GM12878 (cell line): ENCODE measurements at regions not wholly inside any gene's neighbourhood (a gene's known extent, or its start where the extent isn't known, plus 50 kb on each side); places are given as distances from the start of the nearest gene placed in this dataset.

Experiments
- ATAC-seq: fragments of 200-7000 bp; cut with Tn5 transposase; 3 replicates; pipeline ENCODE4 v1.9.1; 2020; ENCODE audit warnings: mild to moderate bottlenecking, moderate library complexity
- BruUV-seq: library from RNA; stranded (reverse); fragments of 400-500 nt; replicated peaks from 2 replicates; lab custom pipeline; 2021; lab: Mats Ljungman, UMichigan
- CTCF ChIA-PET: fragments of 300-600 bp; sonication (Branson Sonifier 250); formaldehyde crosslinking; extraction: SDS; loops from one replicate; lab custom pipeline; 2021; ENCODE audit warnings: inconsistent platforms; lab: Yijun Ruan, JAX
- POLR2A ChIA-PET: fragments of 350-600 bp; formaldehyde crosslinking; extraction: SDS; loops from one replicate; lab custom pipeline; 2021; ENCODE audit warnings: inconsistent platforms; lab: Charles Lee
- RAD21 ChIA-PET: fragments of 300-600 bp; sonication (Branson Sonifier 250); formaldehyde crosslinking; loops from one replicate; lab custom pipeline; 2023; ENCODE audit warnings: antibody characterized with exemption; ENCODE audit not compliant: unreplicated experiment; lab: Charles Lee
- SMC1A ChIA-PET: fragments of 300-600 bp; sonication (Branson Sonifier 250); formaldehyde crosslinking; loops from one replicate; lab custom pipeline; 2023; ENCODE audit not compliant: unreplicated experiment, uncharacterized antibody; lab: Charles Lee
- DNase-seq: peaks from one replicate; pipeline ENCODE4 v3.0.0-alpha.2; 2011; ENCODE audit warnings: low read depth, low spot score
- FAIRE-seq: peaks from 3 replicates; lab custom pipeline; 2011; peaks lifted over from hg19 to GRCh38; lab: Jason Lieb, UNC
- H2AFZ ChIP-seq: 2 replicates; pipeline ENCODE4 v1.6.0; 2011; ENCODE audit warnings: low read depth, low read length, control low read depth; ENCODE audit not compliant: control insufficient read depth
- H3K27ac ChIP-seq: 2 replicates; pipeline ENCODE4 v1.5.1; 2011; ENCODE audit warnings: control low read depth; ENCODE audit not compliant: control insufficient read depth, insufficient read depth
- H3K27me3 ChIP-seq, 2 experiments: replicated peaks in 1 of 2; 2 replicates each; pipeline versions ENCODE4 v1.6.0 to v1.6.1; 2011; ENCODE audit warnings: low read length in 1 of 2; ENCODE audit not compliant: control insufficient read depth in 2 of 2, insufficient read depth in 2 of 2
- H3K36me3 ChIP-seq, 2 experiments: 2 replicates each; pipeline ENCODE4 v1.5.1; 2011; ENCODE audit warnings: low read length in 1 of 2; ENCODE audit not compliant: control insufficient read depth in 2 of 2, insufficient read depth in 2 of 2
- H3K4me1 ChIP-seq: 2 replicates; pipeline ENCODE4 v1.6.1; 2011; ENCODE audit warnings: mild to moderate bottlenecking, low read length, moderate library complexity, mixed read lengths; ENCODE audit not compliant: control insufficient read depth, insufficient read depth
- H3K4me2 ChIP-seq: 2 replicates; pipeline ENCODE4 v1.6.0; 2011; ENCODE audit warnings: control low read depth; ENCODE audit not compliant: control insufficient read depth, insufficient read depth
- H3K4me3 ChIP-seq: fragments of 200-600 bp; sonication (generic); 2 replicates; pipeline ENCODE4 v1.5.1; 2016
- H3K79me2 ChIP-seq: 2 replicates; pipeline ENCODE4 v1.6.0; 2011; ENCODE audit warnings: low read length; ENCODE audit not compliant: control insufficient read depth, insufficient read depth
- H3K9ac ChIP-seq: 2 replicates; pipeline ENCODE4 v1.8.0; 2011; ENCODE audit warnings: low read length, control low read depth, mixed read lengths; ENCODE audit not compliant: control insufficient read depth, insufficient read depth
- H3K9me3 ChIP-seq: replicated peaks from 3 replicates; pipeline ENCODE4 v1.5.1; 2011; ENCODE audit warnings: mild to moderate bottlenecking, low read length; ENCODE audit not compliant: control insufficient read depth, insufficient read depth
- H4K20me1 ChIP-seq: 2 replicates; pipeline ENCODE4 v1.6.0; 2011; ENCODE audit not compliant: control insufficient read depth, insufficient read depth
- BRCA1 ChIP-seq: IDR thresholded peaks from 2 replicates; pipeline ENCODE4 v1.6.1; 2011; ENCODE audit warnings: low read depth, low read length, improper control_type of control experiment
- CHD4 ChIP-seq: fragments of 200-600 bp; sonication (generic); IDR thresholded peaks from 2 replicates; pipeline ENCODE4 v1.6.1; 2016; ENCODE audit warnings: mild to moderate bottlenecking
- HDAC2 ChIP-seq: fragments of 200-600 bp; sonication (generic); IDR thresholded peaks from 2 replicates; pipeline ENCODE4 v1.6.1; 2017
- MEF2B ChIP-seq: fragments of 450-650 bp; IDR thresholded peaks from 2 replicates; pipeline ENCODE4 v1.6.1; 2018; ENCODE audit warnings: mild to moderate bottlenecking, moderate library complexity; ENCODE audit not compliant: partially characterized antibody, poor library complexity, severe bottlenecking
- MYB ChIP-seq: fragments of 150-350 bp; IDR thresholded peaks from 2 replicates; pipeline ENCODE4 v1.6.1; 2014; ENCODE audit warnings: mild to moderate bottlenecking, low read depth, low read length, borderline replicate concordance
- RBBP5 ChIP-seq: fragments of 200-600 bp; sonication (generic); conservative IDR thresholded peaks from 2 replicates; pipeline ENCODE4 v1.6.1; 2016
- SMC3 ChIP-seq: IDR thresholded peaks from 2 replicates; pipeline ENCODE4 v1.6.1; 2011; ENCODE audit warnings: low read length, improper control_type of control experiment, borderline replicate concordance
- SRF ChIP-seq, 2 experiments: IDR thresholded peaks; 2 replicates each; pipeline ENCODE4 v1.6.1; 2011; ENCODE audit warnings: low read depth in 2 of 2, low read length in 2 of 2, mild to moderate bottlenecking in 1 of 2, moderate library complexity in 1 of 2
- SUPT20H ChIP-seq: IDR thresholded peaks from 2 replicates; pipeline ENCODE4 v1.6.1; 2011; ENCODE audit warnings: low read depth, mild to moderate bottlenecking, low read length, moderate library complexity, borderline replicate concordance; ENCODE audit not compliant: control insufficient read depth
- WRNIP1 ChIP-seq: IDR thresholded peaks from 2 replicates; pipeline ENCODE4 v1.6.1; 2011; ENCODE audit warnings: low read depth, low read length, improper control_type of control experiment, borderline replicate concordance
- WGBS: methylation state at CpG from one replicate; pipeline ENCODE4 v1.1.6; 2016; ENCODE audit warnings: low lambda C conversion rate; ENCODE audit not compliant: insufficient replicate concordance, insufficient coverage; ENCODE audit errors: missing lambda C conversion rate; 5-methylcytosine and 5-hydroxymethylcytosine counted together
- in situ Hi-C: fragments of 300-500 bp; cut with MboI; formaldehyde crosslinking; loops from 9 replicates; pipeline ENCODE4 v1.14.3; 2018; ENCODE audit warnings: mixed read lengths
- intact Hi-C: fragments of 100-400 bp; cut with micrococcal nuclease; formaldehyde crosslinking; loops from one replicate; pipeline ENCODE4 v1.14.2; 2022; ENCODE audit not compliant: unreplicated experiment
- TF ChIP-seq, protein P1 (sequence below): fragments of 450-650 bp; IDR thresholded peaks from 2 replicates; pipeline ENCODE4 v1.6.1; 2014; ENCODE audit warnings: mild to moderate bottlenecking
- TF ChIP-seq, protein P2 (sequence below), 3 experiments: IDR thresholded peaks in 2 of 3; conservative IDR thresholded peaks in 1 of 3; 2 replicates each; pipeline ENCODE4 v1.5.1; 2011; ENCODE audit warnings: low read depth in 3 of 3, low read length in 3 of 3, mild to moderate bottlenecking in 3 of 3, control low read depth in 2 of 3, moderate library complexity in 2 of 3, inconsistent platforms in 1 of 3, mixed read lengths in 1 of 3; ENCODE audit not compliant: control insufficient read depth in 2 of 3, insufficient read depth in 1 of 3; ENCODE audit errors: extremely low read depth in 1 of 3
- TF ChIP-seq, protein P3 (sequence below): fragments of 450-650 bp; IDR thresholded peaks from 2 replicates; pipeline ENCODE4 v1.6.1; 2017; ENCODE audit warnings: mild to moderate bottlenecking, moderate library complexity

DNA sequence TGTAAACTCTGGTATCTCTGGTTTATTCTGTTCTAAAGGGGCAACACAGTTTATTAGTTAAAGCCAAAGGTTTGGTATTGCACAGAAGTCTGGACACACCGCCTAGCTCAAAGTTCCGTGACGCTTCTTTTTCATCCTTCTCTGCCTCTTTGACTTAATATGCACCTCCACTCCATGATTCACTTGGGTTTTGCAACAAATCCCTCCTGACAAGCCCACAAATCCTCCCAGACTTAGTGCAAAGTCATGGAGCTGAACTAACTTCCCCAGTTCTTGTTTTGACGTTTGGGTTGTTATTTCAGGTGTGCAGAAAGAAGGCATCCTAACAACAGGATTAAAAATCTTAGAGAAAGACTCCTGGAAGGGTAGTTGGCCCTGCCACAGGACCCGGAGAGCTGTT is 441.6 kb upstream of the DMAC1 start:
- Histone ChIP-seq H3K27me3 (no peaks in the 10 kb centered on the region), H3K4me3 (no peak overlapping the region), H3K4me2 (no peak overlapping the region), H3K36me3 (no peaks in the 10 kb centered on the region), H4K20me1 (no peaks in the 10 kb centered on the region), H2AFZ (no peak overlapping the region), H3K9ac (no peak overlapping the region), H3K27ac (no peak overlapping the region), H3K4me1 (no peaks in the 10 kb centered on the region), H3K9me3 (no peaks in the 10 kb centered on the region), H3K79me2 (no peaks in the 10 kb centered on the region)
- BruUV-seq: no TSS peak
- SMC1A ChIA-PET: interaction anchor here (0.8 kb wide), 1 partner anchor 347 kb away, joined by 4 read pairs; no protein-coding TSS in a partner anchor
- TF ChIP-seq, protein P1, sequence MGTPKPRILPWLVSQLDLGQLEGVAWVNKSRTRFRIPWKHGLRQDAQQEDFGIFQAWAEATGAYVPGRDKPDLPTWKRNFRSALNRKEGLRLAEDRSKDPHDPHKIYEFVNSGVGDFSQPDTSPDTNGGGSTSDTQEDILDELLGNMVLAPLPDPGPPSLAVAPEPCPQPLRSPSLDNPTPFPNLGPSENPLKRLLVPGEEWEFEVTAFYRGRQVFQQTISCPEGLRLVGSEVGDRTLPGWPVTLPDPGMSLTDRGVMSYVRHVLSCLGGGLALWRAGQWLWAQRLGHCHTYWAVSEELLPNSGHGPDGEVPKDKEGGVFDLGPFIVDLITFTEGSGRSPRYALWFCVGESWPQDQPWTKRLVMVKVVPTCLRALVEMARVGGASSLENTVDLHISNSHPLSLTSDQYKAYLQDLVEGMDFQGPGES: no peak
- TF ChIP-seq, protein P2, sequence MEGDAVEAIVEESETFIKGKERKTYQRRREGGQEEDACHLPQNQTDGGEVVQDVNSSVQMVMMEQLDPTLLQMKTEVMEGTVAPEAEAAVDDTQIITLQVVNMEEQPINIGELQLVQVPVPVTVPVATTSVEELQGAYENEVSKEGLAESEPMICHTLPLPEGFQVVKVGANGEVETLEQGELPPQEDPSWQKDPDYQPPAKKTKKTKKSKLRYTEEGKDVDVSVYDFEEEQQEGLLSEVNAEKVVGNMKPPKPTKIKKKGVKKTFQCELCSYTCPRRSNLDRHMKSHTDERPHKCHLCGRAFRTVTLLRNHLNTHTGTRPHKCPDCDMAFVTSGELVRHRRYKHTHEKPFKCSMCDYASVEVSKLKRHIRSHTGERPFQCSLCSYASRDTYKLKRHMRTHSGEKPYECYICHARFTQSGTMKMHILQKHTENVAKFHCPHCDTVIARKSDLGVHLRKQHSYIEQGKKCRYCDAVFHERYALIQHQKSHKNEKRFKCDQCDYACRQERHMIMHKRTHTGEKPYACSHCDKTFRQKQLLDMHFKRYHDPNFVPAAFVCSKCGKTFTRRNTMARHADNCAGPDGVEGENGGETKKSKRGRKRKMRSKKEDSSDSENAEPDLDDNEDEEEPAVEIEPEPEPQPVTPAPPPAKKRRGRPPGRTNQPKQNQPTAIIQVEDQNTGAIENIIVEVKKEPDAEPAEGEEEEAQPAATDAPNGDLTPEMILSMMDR (IDR thresholded peaks at IDR 0.05 in 2 of 3, conservative IDR thresholded peaks at IDR 0.05 in 1 of 3; ENCODE audit: control insufficient read depth in 2 of 3, extremely low read depth in 1 of 3, insufficient read depth in 1 of 3, low read depth in 3 of 3, low read length in 3 of 3): no peak
- TF ChIP-seq WRNIP1: no peak
- TF ChIP-seq SUPT20H: no peak
- no peak for TF ChIP-seq MYB
- no peak for TF ChIP-seq SMC3
- no peak for TF ChIP-seq HDAC2
- no peak for TF ChIP-seq SRF (IDR thresholded peaks at IDR 0.05; ENCODE audit: low read depth in 2 of 2, low read length in 2 of 2)
- TF ChIP-seq, protein P3, sequence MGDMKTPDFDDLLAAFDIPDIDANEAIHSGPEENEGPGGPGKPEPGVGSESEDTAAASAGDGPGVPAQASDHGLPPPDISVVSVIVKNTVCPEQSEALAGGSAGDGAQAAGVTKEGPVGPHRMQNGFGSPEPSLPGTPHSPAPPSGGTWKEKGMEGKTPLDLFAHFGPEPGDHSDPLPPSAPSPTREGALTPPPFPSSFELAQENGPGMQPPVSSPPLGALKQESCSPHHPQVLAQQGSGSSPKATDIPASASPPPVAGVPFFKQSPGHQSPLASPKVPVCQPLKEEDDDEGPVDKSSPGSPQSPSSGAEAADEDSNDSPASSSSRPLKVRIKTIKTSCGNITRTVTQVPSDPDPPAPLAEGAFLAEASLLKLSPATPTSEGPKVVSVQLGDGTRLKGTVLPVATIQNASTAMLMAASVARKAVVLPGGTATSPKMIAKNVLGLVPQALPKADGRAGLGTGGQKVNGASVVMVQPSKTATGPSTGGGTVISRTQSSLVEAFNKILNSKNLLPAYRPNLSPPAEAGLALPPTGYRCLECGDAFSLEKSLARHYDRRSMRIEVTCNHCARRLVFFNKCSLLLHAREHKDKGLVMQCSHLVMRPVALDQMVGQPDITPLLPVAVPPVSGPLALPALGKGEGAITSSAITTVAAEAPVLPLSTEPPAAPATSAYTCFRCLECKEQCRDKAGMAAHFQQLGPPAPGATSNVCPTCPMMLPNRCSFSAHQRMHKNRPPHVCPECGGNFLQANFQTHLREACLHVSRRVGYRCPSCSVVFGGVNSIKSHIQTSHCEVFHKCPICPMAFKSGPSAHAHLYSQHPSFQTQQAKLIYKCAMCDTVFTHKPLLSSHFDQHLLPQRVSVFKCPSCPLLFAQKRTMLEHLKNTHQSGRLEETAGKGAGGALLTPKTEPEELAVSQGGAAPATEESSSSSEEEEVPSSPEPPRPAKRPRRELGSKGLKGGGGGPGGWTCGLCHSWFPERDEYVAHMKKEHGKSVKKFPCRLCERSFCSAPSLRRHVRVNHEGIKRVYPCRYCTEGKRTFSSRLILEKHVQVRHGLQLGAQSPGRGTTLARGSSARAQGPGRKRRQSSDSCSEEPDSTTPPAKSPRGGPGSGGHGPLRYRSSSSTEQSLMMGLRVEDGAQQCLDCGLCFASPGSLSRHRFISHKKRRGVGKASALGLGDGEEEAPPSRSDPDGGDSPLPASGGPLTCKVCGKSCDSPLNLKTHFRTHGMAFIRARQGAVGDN: no peak
- no peak for TF ChIP-seq BRCA1
- TF ChIP-seq RBBP5: no peak
- no peak for TF ChIP-seq CHD4
- TF ChIP-seq MEF2B: no peak
- RAD21 ChIA-PET: no interaction called here
- FAIRE-seq: no peak
- in situ Hi-C loops (no loop called here), intact Hi-C loops (no loop called here)
- no peak for ATAC-seq
- no peak for DNase-seq
- POLR2A ChIA-PET: no interaction called here
- CTCF ChIA-PET: no interaction called here
- 52% methylated on average over 5 of the region's 5 CpGs for WGBS
